MCF 10A (cell line): ENCODE measurements at regions not wholly inside any gene's neighbourhood (a gene's known extent, or its start where the extent isn't known, plus 50 kb on each side); places are given as distances from the start of the nearest gene placed in this dataset.

Experiments
- BruUV-seq: library from RNA; stranded (reverse); fragments of 400-500 nt; replicated peaks from 2 replicates; lab custom pipeline; 2021; lab: Mats Ljungman, UMichigan
- CTCF ChIA-PET: fragments of 300-600 bp; sonication (Branson Sonifier 250); formaldehyde crosslinking; extraction: SDS; loops from one replicate; lab custom pipeline; 2021; ENCODE audit warnings: antibody characterized with exemption, inconsistent platforms; lab: Yijun Ruan, JAX
- POLR2A ChIA-PET: fragments of 300-600, 350-650 bp; sonication (Branson Sonifier 250); formaldehyde crosslinking; extraction: SDS; loops from one replicate; lab custom pipeline; 2020; ENCODE audit warnings: antibody characterized with exemption, inconsistent platforms; lab: Yijun Ruan, JAX
- DNase-seq: peaks from one replicate; pipeline ENCODE4 v3.0.0-alpha.2; 2018; ENCODE audit not compliant: unreplicated experiment
- H3K27ac Mint-ChIP-seq: one replicate; pipeline ENCODE4 v1.8.0; 2022; ENCODE audit warnings: mild to moderate bottlenecking, low read depth, mixed read lengths; ENCODE audit not compliant: unreplicated experiment
- H3K27me3 Mint-ChIP-seq: one replicate; pipeline ENCODE4 v1.8.0; 2022; ENCODE audit warnings: mixed read lengths; ENCODE audit not compliant: insufficient read depth, unreplicated experiment
- H3K36me3 Mint-ChIP-seq: one replicate; pipeline ENCODE4 v1.8.0; 2022; ENCODE audit warnings: mild to moderate bottlenecking, moderate library complexity, mixed read lengths; ENCODE audit not compliant: insufficient read depth, unreplicated experiment
- H3K4me1 Mint-ChIP-seq: one replicate; pipeline ENCODE4 v1.8.0; 2022; ENCODE audit warnings: mixed read lengths; ENCODE audit not compliant: insufficient read depth, unreplicated experiment
- H3K4me3 Mint-ChIP-seq: one replicate; pipeline ENCODE4 v1.8.0; 2022; ENCODE audit warnings: mild to moderate bottlenecking, moderate library complexity, mixed read lengths; ENCODE audit not compliant: unreplicated experiment
- H3K9me3 Mint-ChIP-seq: one replicate; pipeline ENCODE4 v1.8.0; 2022; ENCODE audit warnings: mixed read lengths; ENCODE audit not compliant: unreplicated experiment
- CTCF ChIP-seq: fragments of 200-600 bp; IDR thresholded peaks from one replicate; pipeline ENCODE4 v1.8.0; 2022; ENCODE audit warnings: antibody characterized with exemption, mild to moderate bottlenecking; ENCODE audit not compliant: unreplicated experiment
- intact Hi-C: fragments of 100-400 bp; cut with micrococcal nuclease; formaldehyde crosslinking; loops from 2 replicates; pipeline ENCODE4 v1.14.1; 2022

- Mint-ChIP-seq H3K4me1 (no peaks in the 10 kb centered on the region), H3K4me3 (no peak overlapping the region), H3K27ac (no peak overlapping the region), H3K27me3 (peaks cover 92% of the 10 kb centered on the region), H3K9me3 (no peaks in the 10 kb centered on the region), H3K36me3 (no peaks in the 10 kb centered on the region)
- intact Hi-C loops: no loop called here
- BruUV-seq: no TSS peak
- CTCF ChIA-PET: no interaction called here
- POLR2A ChIA-PET: no interaction called here
- no peak for DNase-seq
- TF ChIP-seq CTCF: no peak
Observed at GRCh38 chr7:91367812-91368578, 103.8 kb downstream of the FZD1 start.

GRCh38 chr7:91372323-91372722 lies 108.1 kb downstream of the FZD1 start:
- BruUV-seq: no TSS peak
- H3K27ac Mint-ChIP-seq: no peak overlapping the region
- intact Hi-C loops: no loop called here
- H3K36me3 Mint-ChIP-seq: no peaks in the 10 kb centered on the region
- TF ChIP-seq CTCF: no peak
- peaks cover 50% of the 10 kb centered on the region for H3K27me3 Mint-ChIP-seq
- no peaks in the 10 kb centered on the region for H3K4me1 Mint-ChIP-seq
- no peak overlapping the region for H3K4me3 Mint-ChIP-seq
- ChIA-PET CTCF (interaction anchor here (0.6 to 1.8 kb wide), 4 partner anchors 10 to 962 kb away, joined by 3 to 7 read pairs (median 3); no protein-coding TSS in a partner anchor), POLR2A (interaction anchor here (0.6 kb wide), 1 partner anchor 666 kb away, joined by 3 read pairs; no protein-coding TSS in a partner anchor)
- H3K9me3 Mint-ChIP-seq: no peaks in the 10 kb centered on the region
- DNase-seq: no peak

- peaks cover 40% of the 10 kb centered on the region for H3K27me3 Mint-ChIP-seq
- CTCF ChIA-PET: interaction anchor here (0.6 to 1.8 kb wide), 4 partner anchors 9 to 1614 kb away, joined by 3 to 7 read pairs (median 5); no protein-coding TSS in a partner anchor
- H3K9me3 Mint-ChIP-seq: no peaks in the 10 kb centered on the region
- BruUV-seq: no TSS peak
- H3K36me3 Mint-ChIP-seq: no peaks in the 10 kb centered on the region
- intact Hi-C loops: no loop called here
- no peak for DNase-seq
- H3K27ac Mint-ChIP-seq: no peak overlapping the region
- H3K4me1 Mint-ChIP-seq: no peaks in the 10 kb centered on the region
- POLR2A ChIA-PET: no interaction called here
- TF ChIP-seq CTCF: no peak
- H3K4me3 Mint-ChIP-seq: no peak overlapping the region
Observed at GRCh38 chr7:91373111-91373800, 109.0 kb downstream of the FZD1 start.

- intact Hi-C loops: no loop called here
- no peak for TF ChIP-seq CTCF
- Mint-ChIP-seq H3K27me3 (peaks cover 28% of the 10 kb centered on the region), H3K4me1 (no peaks in the 10 kb centered on the region), H3K36me3 (no peaks in the 10 kb centered on the region), H3K27ac (no peak overlapping the region), H3K9me3 (no peaks in the 10 kb centered on the region), H3K4me3 (no peak overlapping the region)
- ChIA-PET POLR2A (no interaction called here), CTCF (no interaction called here)
- no peak for DNase-seq
- BruUV-seq: no TSS peak
Observed at GRCh38 chr7:91374321-91374989, 110.2 kb downstream of the FZD1 start.
